GM10266 (cell line): ENCODE measurements at regions not wholly inside any gene's neighbourhood (a gene's known extent, or its start where the extent isn't known, plus 50 kb on each side); places are given as distances from the start of the nearest gene placed in this dataset.

Source experiments
- DNase-seq: peaks from one replicate; pipeline ENCODE4 v3.0.0; 2012; ENCODE audit errors: extremely low spot score
- CTCF ChIP-seq: IDR thresholded peaks from 2 replicates; pipeline ENCODE4 v1.5.1; 2012; ENCODE audit warnings: mild to moderate bottlenecking, low read depth; ENCODE audit not compliant: control insufficient read depth, insufficient read depth; ENCODE audit errors: missing control alignments

GRCh38 chr4:117755438-117755837 is 278.8 kb upstream of the NDST3 start:
- DNase-seq, result no peak
- no peak for TF ChIP-seq CTCF

DNA sequence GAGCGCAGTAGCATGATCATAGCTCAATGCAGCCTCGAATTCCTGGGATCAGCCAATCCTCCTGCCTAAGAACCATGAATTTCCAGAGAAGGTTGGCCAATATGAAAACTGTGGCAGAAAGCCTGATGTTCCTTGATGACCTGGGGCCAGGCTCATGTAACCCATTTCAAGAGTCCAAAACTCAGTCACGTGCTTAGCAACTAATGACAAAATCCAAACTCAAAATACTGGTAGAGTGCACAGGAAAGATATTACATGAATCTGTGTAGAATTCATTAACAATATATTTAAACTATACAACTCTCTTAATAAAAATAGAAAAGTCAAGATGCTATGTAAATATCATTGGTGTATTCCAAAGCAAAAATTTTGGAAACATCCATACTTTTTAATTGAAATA is 265.7 kb upstream of the NDST3 start:
- DNase-seq, result no peak
- TF ChIP-seq CTCF, result no peak

- DNase-seq, result no peak
- no peak for TF ChIP-seq CTCF
Measured at GRCh38 chr4:117770269-117771102, 263.8 kb upstream of the NDST3 start.

DNA sequence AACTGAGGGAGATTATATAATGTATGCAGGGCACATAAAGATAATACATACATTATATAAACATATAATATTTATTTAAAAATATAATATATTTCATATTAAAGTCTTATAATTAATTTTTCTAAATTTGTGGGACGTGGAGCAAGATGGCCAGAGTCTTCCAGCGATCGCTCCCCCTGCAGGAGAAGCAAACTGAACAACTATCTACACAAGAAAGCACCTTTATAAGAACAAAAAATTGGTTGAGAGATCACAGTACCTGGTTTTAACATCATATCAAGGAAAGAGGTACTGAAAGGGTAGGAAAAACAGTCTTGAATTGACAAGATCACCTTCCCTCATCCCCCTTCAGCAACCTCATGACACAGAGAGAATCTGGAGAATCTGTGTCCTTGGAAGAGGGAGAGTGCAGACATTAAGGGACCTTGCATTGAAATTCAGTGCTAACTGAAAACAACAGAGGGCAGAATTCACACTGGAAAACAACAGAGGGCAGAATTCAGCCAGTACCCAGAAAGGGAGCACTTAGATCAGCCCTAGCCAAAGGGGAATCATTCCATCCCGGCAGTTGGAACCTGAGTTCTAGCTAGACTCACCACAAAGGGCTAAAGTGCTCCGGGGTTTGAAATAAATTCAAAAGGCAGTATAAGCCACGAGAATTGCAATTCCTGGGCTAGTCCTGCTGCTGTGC is 262.5 kb upstream of the NDST3 start:
- TF ChIP-seq CTCF, result no peak
- no peak for DNase-seq

GRCh38 chr4:117773064-117773936 is 261.0 kb upstream of the NDST3 start:
- no peak for TF ChIP-seq CTCF
- DNase-seq, result no peak

DNA sequence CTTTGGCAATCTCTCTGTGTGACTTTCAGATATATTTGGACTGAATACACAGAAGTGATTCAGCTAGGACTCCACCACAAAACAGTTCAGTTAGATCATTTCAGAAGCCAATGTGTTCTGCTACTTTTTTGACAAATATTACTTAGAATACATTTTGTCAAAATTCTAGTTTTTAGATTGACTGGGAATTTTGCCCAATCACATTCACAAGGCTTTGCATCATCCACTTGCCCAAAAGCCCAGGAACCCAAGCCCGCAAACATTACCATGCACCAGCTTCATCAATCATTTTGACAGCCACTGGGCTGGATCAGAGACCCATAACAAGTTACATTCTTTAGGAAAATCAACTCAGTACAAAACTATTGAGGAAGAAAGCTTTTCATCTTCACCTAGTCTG is 256.6 kb upstream of the NDST3 start:
- DNase-seq, result no peak
- TF ChIP-seq CTCF, result no peak
